SK-N-SH treated with all-trans-retinoic acid at 6 μM for 48 hours (cell line): ENCODE measurements at regions not wholly inside any gene's neighbourhood (a gene's known extent, or its start where the extent isn't known, plus 50 kb on each side); places are given as distances from the start of the nearest gene placed in this dataset.

Experiments
- ATAC-seq: fragments of 200-7000 bp; cut with Tn5 transposase; 3 replicates; pipeline ENCODE4 v1.9.1; 2020; ENCODE audit warnings: mild to moderate bottlenecking, moderate library complexity
- ARNTL ChIP-seq: fragments of 450-650 bp; formaldehyde crosslinking; IDR thresholded peaks from 2 replicates; pipeline ENCODE4 v1.5.0; 2020; ENCODE audit warnings: low read depth, mild to moderate bottlenecking, moderate library complexity, borderline replicate concordance
- BACH2 ChIP-seq: fragments of 250-450 bp; sonication (Bioruptor Pico); IDR thresholded peaks from 2 replicates; pipeline ENCODE4 v1.9.0; 2021; ENCODE audit warnings: mild to moderate bottlenecking, borderline replicate concordance
- CREB5 ChIP-seq: fragments of 250-450 bp; sonication (Bioruptor Pico); IDR thresholded peaks from 2 replicates; pipeline ENCODE4 v1.5.1; 2020; ENCODE audit warnings: low read depth, mild to moderate bottlenecking, moderate library complexity
- CSDC2 ChIP-seq: fragments of 250-450 bp; sonication (Bioruptor Pico); IDR thresholded peaks from 2 replicates; pipeline ENCODE4 v1.5.0; 2020; ENCODE audit warnings: mild to moderate bottlenecking, moderate library complexity
- CSRNP3 ChIP-seq: fragments of 250-450 bp; sonication (Bioruptor Pico); IDR thresholded peaks from 2 replicates; pipeline ENCODE4 v1.5.1; 2021; ENCODE audit warnings: mild to moderate bottlenecking, moderate library complexity
- ESRRG ChIP-seq: fragments of 250-450 bp; sonication (Bioruptor Pico); IDR thresholded peaks from 2 replicates; pipeline ENCODE4 v1.6.1; 2021; ENCODE audit warnings: mild to moderate bottlenecking
- GLIS3 ChIP-seq: fragments of 250-450 bp; sonication (Bioruptor Pico); IDR thresholded peaks from 2 replicates; pipeline ENCODE4 v1.5.0; 2020; ENCODE audit warnings: mild to moderate bottlenecking, moderate library complexity
- ISL1 ChIP-seq: fragments of 250-450 bp; sonication (Bioruptor Pico); IDR thresholded peaks from 2 replicates; pipeline ENCODE4 v2.1.2; 2022; ENCODE audit warnings: mild to moderate bottlenecking, moderate library complexity
- OSR1 ChIP-seq: fragments of 250-450 bp; sonication (Bioruptor Pico); IDR thresholded peaks from 2 replicates; pipeline ENCODE4 v1.8.0; 2022; ENCODE audit warnings: moderate library complexity, mild to moderate bottlenecking, inconsistent platforms
- PATZ1 ChIP-seq: fragments of 250-450 bp; sonication (Bioruptor Pico); IDR thresholded peaks from 2 replicates; pipeline ENCODE4 v1.8.0; 2020; ENCODE audit warnings: mild to moderate bottlenecking, moderate library complexity, borderline replicate concordance
- PPARA ChIP-seq: fragments of 250-450 bp; sonication (Bioruptor Pico); IDR thresholded peaks from 2 replicates; pipeline ENCODE4 v1.5.0; 2020; ENCODE audit warnings: mild to moderate bottlenecking, borderline replicate concordance
- RARB ChIP-seq: fragments of 250-450 bp; sonication (Bioruptor Pico); IDR thresholded peaks from 2 replicates; pipeline ENCODE4 v1.8.0; 2021; ENCODE audit warnings: mild to moderate bottlenecking, moderate library complexity
- SNAI2 ChIP-seq: fragments of 250-450 bp; sonication (Bioruptor Pico); IDR thresholded peaks from 2 replicates; pipeline ENCODE4 v1.5.0; 2020; ENCODE audit warnings: mild to moderate bottlenecking, moderate library complexity
- TCF4 ChIP-seq: fragments of 250-450 bp; sonication (Bioruptor Pico); IDR thresholded peaks from 2 replicates; pipeline ENCODE4 v1.8.0; 2021; ENCODE audit warnings: mild to moderate bottlenecking, moderate library complexity, borderline replicate concordance
- TOX ChIP-seq: fragments of 250-450 bp; sonication (Bioruptor Pico); IDR thresholded peaks from 2 replicates; pipeline ENCODE4 v1.8.0; 2021; ENCODE audit warnings: mild to moderate bottlenecking, moderate library complexity, borderline replicate concordance
- TSHZ2 ChIP-seq: fragments of 250-450 bp; sonication (Bioruptor Pico); IDR thresholded peaks from 2 replicates; pipeline ENCODE4 v1.5.0; 2020; ENCODE audit warnings: mild to moderate bottlenecking, moderate library complexity
- ZC3H10 ChIP-seq: fragments of 250-450 bp; sonication (Bioruptor Pico); IDR thresholded peaks from 2 replicates; pipeline ENCODE4 v1.5.1; 2021; ENCODE audit warnings: mild to moderate bottlenecking, moderate library complexity
- ZFP3 ChIP-seq: fragments of 250-450 bp; sonication (Bioruptor Pico); IDR thresholded peaks from 2 replicates; pipeline ENCODE4 v1.5.0; 2020; ENCODE audit warnings: mild to moderate bottlenecking, moderate library complexity
- ZFP30 ChIP-seq: fragments of 450-650 bp; formaldehyde crosslinking; IDR thresholded peaks from 2 replicates; pipeline ENCODE4 v1.5.0; 2022; ENCODE audit warnings: mild to moderate bottlenecking, moderate library complexity
- ZNF565 ChIP-seq: fragments of 450-650 bp; formaldehyde crosslinking; conservative IDR thresholded peaks from 2 replicates; pipeline ENCODE4 v1.5.0; 2020; ENCODE audit warnings: low read depth, mild to moderate bottlenecking, moderate library complexity
- ZNF70 ChIP-seq: fragments of 450-650 bp; formaldehyde crosslinking; IDR thresholded peaks from 2 replicates; pipeline ENCODE4 v1.5.0; 2020; ENCODE audit warnings: mild to moderate bottlenecking, moderate library complexity
- ZNF8 ChIP-seq: fragments of 450-650 bp; formaldehyde crosslinking; IDR thresholded peaks from 2 replicates; pipeline ENCODE4 v1.5.0; 2020; ENCODE audit warnings: mild to moderate bottlenecking, moderate library complexity

DNA sequence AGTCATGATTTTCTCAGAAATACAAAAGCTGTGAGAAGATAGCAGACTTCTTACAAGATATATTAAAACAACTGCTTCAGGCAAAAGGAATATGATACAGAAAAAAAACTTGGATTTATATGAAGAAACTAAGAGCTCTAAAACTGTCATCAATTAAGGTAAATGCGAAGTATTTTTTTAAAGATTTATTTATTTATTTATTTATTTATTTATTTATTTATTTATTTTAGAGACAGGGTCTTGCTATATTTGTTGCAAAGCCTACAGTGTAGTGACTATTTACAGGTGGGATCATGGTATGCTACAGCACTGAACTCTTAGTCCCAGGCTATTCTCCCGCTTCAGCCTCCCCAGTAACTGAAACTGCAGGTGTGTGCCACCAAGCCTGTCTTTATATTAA is 274.3 kb upstream of the BCHE start:
- TF ChIP-seq PPARA (CRISPR knock-in tag) (no peak), TCF4 (no peak), ARNTL (CRISPR knock-in tag) (no peak), ZFP3 (CRISPR knock-in tag) (no peak), CSRNP3 (CRISPR knock-in tag) (no peak), ZNF565 (no peak), CREB5 (no peak), PATZ1 (no peak), RARB (CRISPR knock-in tag) (no peak), ISL1 (CRISPR knock-in tag) (no peak), ZNF8 (no peak), ZFP30 (CRISPR knock-in tag) (no peak), GLIS3 (CRISPR knock-in tag) (no peak), SNAI2 (CRISPR knock-in tag) (no peak), BACH2 (CRISPR knock-in tag) (no peak)
- ATAC-seq, result no peak

GRCh38 chr3:166110102-166110501 is 272.9 kb upstream of the BCHE start:
- no peak for TF ChIP-seq TCF4
- no peak for TF ChIP-seq TOX
- no peak for ATAC-seq

DNA sequence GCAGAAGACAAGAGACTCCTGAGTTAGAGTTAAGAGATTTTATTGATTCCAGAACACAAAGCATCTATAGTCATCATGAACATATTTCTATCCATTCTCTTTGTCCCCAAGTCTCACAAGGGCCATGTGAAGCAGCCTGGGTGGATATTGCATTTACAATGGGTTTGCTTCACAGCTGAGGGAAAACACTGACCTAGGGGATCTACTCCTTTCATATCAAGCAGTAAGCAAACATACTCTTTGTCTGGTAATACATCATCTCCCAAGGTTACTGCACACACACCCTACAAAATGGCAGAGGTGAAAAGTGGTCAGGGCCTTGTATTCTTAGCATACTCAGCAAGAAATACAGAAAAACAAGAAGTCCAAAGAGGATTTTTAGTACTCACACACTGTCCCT is 267.7 kb upstream of the BCHE start:
- no peak for ATAC-seq
- TF ChIP-seq PPARA (CRISPR knock-in tag) (no peak), PATZ1 (no peak), TCF4 (no peak), ZNF565 (no peak), CSDC2 (CRISPR knock-in tag) (no peak), ZNF8 (no peak), ZFP30 (CRISPR knock-in tag) (no peak), ISL1 (CRISPR knock-in tag) (no peak), RARB (CRISPR knock-in tag) (no peak), ESRRG (CRISPR knock-in tag) (no peak), ZFP3 (CRISPR knock-in tag) (no peak)

DNA sequence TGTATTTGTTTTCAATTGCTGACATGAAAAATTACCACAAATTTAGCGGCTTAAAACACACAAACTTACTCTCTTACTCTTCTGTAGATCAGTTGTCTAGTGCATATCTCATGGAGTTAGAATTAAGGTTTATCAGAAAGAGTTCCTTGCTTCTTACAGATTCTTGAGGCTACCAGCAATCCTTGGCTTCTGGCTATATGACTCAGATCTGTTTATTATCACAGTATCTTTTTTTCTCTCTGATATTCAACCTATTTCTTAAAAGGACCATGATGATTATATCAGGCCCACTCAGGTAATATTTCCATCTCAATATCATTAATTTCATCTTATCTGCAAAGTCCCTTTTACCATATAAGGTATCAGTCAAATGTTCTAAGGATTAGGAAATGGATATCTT is 263.5 kb upstream of the BCHE start:
- ATAC-seq, result no peak
- TF ChIP-seq OSR1 (CRISPR knock-in tag) (no peak), PPARA (CRISPR knock-in tag) (no peak), PATZ1 (no peak), ZC3H10 (CRISPR knock-in tag) (no peak), ESRRG (CRISPR knock-in tag) (no peak), CREB5 (no peak), CSDC2 (CRISPR knock-in tag) (no peak), ZNF70 (CRISPR knock-in tag) (no peak), GLIS3 (CRISPR knock-in tag) (no peak), ISL1 (CRISPR knock-in tag) (no peak), TSHZ2 (CRISPR knock-in tag) (no peak), CSRNP3 (CRISPR knock-in tag) (no peak), ZFP30 (CRISPR knock-in tag) (no peak), SNAI2 (CRISPR knock-in tag) (no peak)
